Smooth muscle cell (in vitro differentiated cells): ENCODE measurements at regions not wholly inside any gene's neighbourhood (a gene's known extent, or its start where the extent isn't known, plus 50 kb on each side); places are given as distances from the start of the nearest gene placed in this dataset.

Source experiments
- DNase-seq: peaks from one replicate; lab custom pipeline; 2025; ENCODE audit not compliant: unreplicated experiment; lab: John Stamatoyannopoulos, UW
- H2AFZ ChIP-seq: fragments of 200-600 bp; sonication (generic); 2 replicates; pipeline ENCODE4 v1.6.0; 2016; ENCODE audit warnings: antibody characterized with exemption, low read depth, mild to moderate bottlenecking
- H3F3A ChIP-seq: fragments of 200-600 bp; sonication (generic); 2 replicates; pipeline ENCODE4 v1.6.0; 2017; ENCODE audit warnings: antibody characterized with exemption, low read depth
- H3K27ac ChIP-seq: fragments of 200-600 bp; sonication (generic); 2 replicates; pipeline ENCODE4 v1.5.1; 2016; ENCODE audit warnings: low read depth, mild to moderate bottlenecking
- H3K27me3 ChIP-seq: fragments of 200-600 bp; sonication (generic); 2 replicates; pipeline ENCODE4 v1.6.1; 2016; ENCODE audit warnings: low read depth, mild to moderate bottlenecking
- H3K36me3 ChIP-seq: fragments of 200-600 bp; sonication (generic); 2 replicates; pipeline ENCODE4 v1.5.1; 2016; ENCODE audit warnings: low read depth
- H3K4me1 ChIP-seq: fragments of 200-600 bp; sonication (generic); 2 replicates; pipeline ENCODE4 v1.5.1; 2016; ENCODE audit warnings: low read depth
- H3K4me2 ChIP-seq: fragments of 200-600 bp; sonication (generic); 2 replicates; pipeline ENCODE4 v1.6.0; 2016; ENCODE audit warnings: mild to moderate bottlenecking
- H3K4me3 ChIP-seq: fragments of 200-600 bp; sonication (generic); 2 replicates; pipeline ENCODE4 v1.5.1; 2016; ENCODE audit warnings: mild to moderate bottlenecking
- H3K79me2 ChIP-seq: fragments of 200-600 bp; sonication (generic); 2 replicates; pipeline ENCODE4 v1.6.0; 2016; ENCODE audit warnings: low read depth, mild to moderate bottlenecking
- H3K9ac ChIP-seq: fragments of 200-600 bp; sonication (generic); 2 replicates; pipeline ENCODE4 v1.6.0; 2016; ENCODE audit warnings: low read depth
- H3K9me3 ChIP-seq: fragments of 200-600 bp; sonication (generic); replicated peaks from 2 replicates; pipeline ENCODE4 v1.5.1; 2016; ENCODE audit warnings: low read depth
- H4K20me1 ChIP-seq: fragments of 200-600 bp; sonication (generic); 2 replicates; pipeline ENCODE4 v1.6.0; 2016; ENCODE audit warnings: low read depth
- WGBS: methylation state at CpG from one replicate; pipeline ENCODE4 v1.1.7; 2016; ENCODE audit warnings: low lambda C conversion rate; 5-methylcytosine and 5-hydroxymethylcytosine counted together
- TF ChIP-seq, protein P1 (sequence below): fragments of 200-600 bp; sonication (generic); IDR thresholded peaks from 2 replicates; pipeline ENCODE4 v1.5.1; 2017; ENCODE audit warnings: borderline replicate concordance, mild to moderate bottlenecking, antibody characterized with exemption; ENCODE audit not compliant: insufficient read depth, poor library complexity, severe bottlenecking

DNA sequence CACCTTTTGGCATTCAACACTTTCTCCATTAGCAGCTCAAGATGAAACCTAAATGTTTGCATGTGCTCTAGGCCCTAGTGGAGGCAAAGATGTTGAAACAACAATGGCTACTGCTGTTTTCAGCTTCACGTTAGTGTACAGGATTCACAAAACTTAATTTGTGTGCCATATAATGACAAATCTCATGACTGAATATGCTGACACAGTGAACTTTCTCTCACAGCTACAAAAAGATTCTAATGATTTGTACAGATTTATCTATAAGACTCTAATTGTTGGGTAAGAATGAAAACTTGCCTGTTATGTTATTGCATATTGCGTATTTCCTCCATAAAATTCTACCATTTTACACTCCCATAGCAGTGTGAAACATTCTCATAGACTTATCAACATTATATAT, 97.5 kb downstream of the CETN3 start:
- Histone ChIP-seq H3K79me2 (no peaks in the 10 kb centered on the region), H3K36me3 (no peaks in the 10 kb centered on the region), H2AFZ (no peak overlapping the region), H3K9ac (no peak overlapping the region), H3F3A (no peaks in the 10 kb centered on the region), H3K27me3 (no peaks in the 10 kb centered on the region), H3K4me1 (no peaks in the 10 kb centered on the region), H4K20me1 (no peaks in the 10 kb centered on the region), H3K4me3 (no peak overlapping the region), H3K9me3 (no peaks in the 10 kb centered on the region), H3K4me2 (no peak overlapping the region), H3K27ac (no peak overlapping the region)
- no peak for DNase-seq
- TF ChIP-seq, protein P1, sequence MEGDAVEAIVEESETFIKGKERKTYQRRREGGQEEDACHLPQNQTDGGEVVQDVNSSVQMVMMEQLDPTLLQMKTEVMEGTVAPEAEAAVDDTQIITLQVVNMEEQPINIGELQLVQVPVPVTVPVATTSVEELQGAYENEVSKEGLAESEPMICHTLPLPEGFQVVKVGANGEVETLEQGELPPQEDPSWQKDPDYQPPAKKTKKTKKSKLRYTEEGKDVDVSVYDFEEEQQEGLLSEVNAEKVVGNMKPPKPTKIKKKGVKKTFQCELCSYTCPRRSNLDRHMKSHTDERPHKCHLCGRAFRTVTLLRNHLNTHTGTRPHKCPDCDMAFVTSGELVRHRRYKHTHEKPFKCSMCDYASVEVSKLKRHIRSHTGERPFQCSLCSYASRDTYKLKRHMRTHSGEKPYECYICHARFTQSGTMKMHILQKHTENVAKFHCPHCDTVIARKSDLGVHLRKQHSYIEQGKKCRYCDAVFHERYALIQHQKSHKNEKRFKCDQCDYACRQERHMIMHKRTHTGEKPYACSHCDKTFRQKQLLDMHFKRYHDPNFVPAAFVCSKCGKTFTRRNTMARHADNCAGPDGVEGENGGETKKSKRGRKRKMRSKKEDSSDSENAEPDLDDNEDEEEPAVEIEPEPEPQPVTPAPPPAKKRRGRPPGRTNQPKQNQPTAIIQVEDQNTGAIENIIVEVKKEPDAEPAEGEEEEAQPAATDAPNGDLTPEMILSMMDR = no peak
- WGBS = 100% methylated on average over 2 of the region's 2 CpGs

DNA sequence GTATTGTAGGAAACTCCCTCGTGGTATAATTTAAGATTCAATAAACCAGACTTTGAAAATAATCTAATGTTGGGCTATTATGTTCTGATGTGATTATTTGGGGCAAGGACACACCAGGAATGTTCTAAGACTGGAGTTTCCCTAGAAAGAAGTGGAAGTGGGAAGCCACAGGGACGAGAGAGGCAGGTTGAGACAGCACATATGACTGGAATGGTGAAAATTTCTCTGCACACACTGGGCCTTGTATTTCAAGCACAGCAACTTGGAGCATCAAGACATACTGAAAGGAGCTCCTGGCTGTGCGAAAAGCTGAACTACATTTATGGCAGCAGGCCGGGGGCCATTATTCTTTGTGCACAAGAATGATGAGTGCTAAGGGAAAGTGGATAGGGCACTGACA, 98.2 kb downstream of the CETN3 start:
- H3K79me2 ChIP-seq = no peaks in the 10 kb centered on the region
- no peak overlapping the region for H3K4me2 ChIP-seq
- H3F3A ChIP-seq = no peaks in the 10 kb centered on the region
- H3K27ac ChIP-seq = no peak overlapping the region
- DNase-seq = no peak
- H3K36me3 ChIP-seq = no peaks in the 10 kb centered on the region
- H4K20me1 ChIP-seq = no peaks in the 10 kb centered on the region
- H2AFZ ChIP-seq = no peak overlapping the region
- TF ChIP-seq, protein P1 = no peak
- H3K4me1 ChIP-seq = no peaks in the 10 kb centered on the region
- H3K9ac ChIP-seq = no peak overlapping the region
- WGBS = 70% methylated on average over 4 of the region's 4 CpGs
- no peaks in the 10 kb centered on the region for H3K9me3 ChIP-seq
- no peaks in the 10 kb centered on the region for H3K27me3 ChIP-seq
- H3K4me3 ChIP-seq = no peak overlapping the region

DNA sequence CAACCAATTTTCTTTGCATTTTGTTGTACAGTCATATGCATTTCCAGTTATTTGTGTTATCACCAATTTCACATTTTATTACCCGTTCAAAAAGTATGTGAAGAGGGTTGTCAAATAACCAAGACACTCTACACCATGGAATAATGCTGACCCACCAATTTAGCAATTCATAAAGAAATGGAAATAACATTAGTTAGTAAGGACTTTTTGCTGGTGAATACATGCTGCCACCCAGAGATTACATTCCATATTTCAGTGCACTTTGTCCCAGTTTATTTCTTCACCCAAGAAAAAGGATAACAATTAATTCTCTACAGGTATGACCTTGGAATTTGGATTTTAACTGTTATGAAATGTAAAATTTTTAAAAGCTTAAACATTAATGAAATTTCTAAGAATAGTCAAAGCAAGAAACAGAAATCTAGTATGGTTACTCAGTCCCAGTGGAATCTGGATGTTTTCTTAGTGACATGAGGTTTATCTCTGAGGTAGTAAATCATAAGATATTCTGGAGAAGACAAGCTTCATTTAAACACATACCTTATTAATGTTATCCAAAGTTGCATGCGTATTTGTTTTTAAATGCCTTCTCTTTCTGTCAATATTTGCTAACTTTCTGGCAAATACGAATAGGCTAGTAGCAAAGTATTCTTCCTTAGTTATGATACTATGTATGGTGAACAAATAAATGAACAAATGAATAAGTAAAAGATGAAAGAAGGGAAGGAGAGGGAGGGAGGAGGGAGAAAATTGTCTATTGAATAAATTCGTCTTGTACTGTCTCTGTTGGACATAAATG, 100.6 kb downstream of the CETN3 start:
- Histone ChIP-seq H3K4me2 (no peak overlapping the region), H3K36me3 (no peaks in the 10 kb centered on the region), H3K9me3 (no peaks in the 10 kb centered on the region), H4K20me1 (no peaks in the 10 kb centered on the region), H3K79me2 (no peaks in the 10 kb centered on the region), H2AFZ (no peak overlapping the region), H3K27ac (no peak overlapping the region), H3K4me3 (no peak overlapping the region), H3K27me3 (no peaks in the 10 kb centered on the region), H3K9ac (no peak overlapping the region), H3F3A (no peaks in the 10 kb centered on the region), H3K4me1 (no peaks in the 10 kb centered on the region)
- WGBS = 84% methylated on average over 4 of the region's 4 CpGs
- no peak for DNase-seq
- TF ChIP-seq, protein P1 = no peak

DNA sequence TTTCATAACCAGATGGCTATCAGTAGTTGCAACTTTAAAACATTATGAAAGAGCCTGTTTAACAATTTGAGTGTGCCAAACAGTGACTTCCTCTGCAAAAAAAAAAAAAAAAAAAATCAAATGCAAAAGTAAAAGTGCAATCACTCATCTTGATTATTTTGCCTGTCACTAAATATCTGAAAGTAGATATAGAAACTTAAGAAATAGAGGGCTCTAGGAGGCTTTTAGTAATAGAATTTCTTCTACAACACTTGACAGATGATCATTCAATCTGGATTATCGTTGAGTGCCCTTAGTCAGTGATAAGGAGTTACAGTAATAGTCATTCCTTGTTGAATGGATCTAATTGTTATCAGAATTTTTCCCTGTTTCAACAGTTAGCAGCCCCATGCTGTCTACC, 101.8 kb downstream of the CETN3 start:
- H3K9me3 ChIP-seq = no peaks in the 10 kb centered on the region
- no peaks in the 10 kb centered on the region for H3F3A ChIP-seq
- no peaks in the 10 kb centered on the region for H3K27me3 ChIP-seq
- H2AFZ ChIP-seq = no peak overlapping the region
- no peak for DNase-seq
- no peak overlapping the region for H3K27ac ChIP-seq
- H3K79me2 ChIP-seq = no peaks in the 10 kb centered on the region
- H3K4me1 ChIP-seq = no peaks in the 10 kb centered on the region
- TF ChIP-seq, protein P1 = no peak
- H3K4me2 ChIP-seq = no peak overlapping the region
- H3K9ac ChIP-seq = no peak overlapping the region
- H3K4me3 ChIP-seq = no peak overlapping the region
- no peaks in the 10 kb centered on the region for H4K20me1 ChIP-seq
- WGBS = 68% methylated on average over 1 of the region's 1 CpG
- H3K36me3 ChIP-seq = no peaks in the 10 kb centered on the region
